ENCODE measurements at regions not wholly inside any gene's neighbourhood (a gene's known extent, or its start where the extent isn't known, plus 50 kb on each side); places are given as distances from the start of the nearest gene placed in this dataset.

DNA sequence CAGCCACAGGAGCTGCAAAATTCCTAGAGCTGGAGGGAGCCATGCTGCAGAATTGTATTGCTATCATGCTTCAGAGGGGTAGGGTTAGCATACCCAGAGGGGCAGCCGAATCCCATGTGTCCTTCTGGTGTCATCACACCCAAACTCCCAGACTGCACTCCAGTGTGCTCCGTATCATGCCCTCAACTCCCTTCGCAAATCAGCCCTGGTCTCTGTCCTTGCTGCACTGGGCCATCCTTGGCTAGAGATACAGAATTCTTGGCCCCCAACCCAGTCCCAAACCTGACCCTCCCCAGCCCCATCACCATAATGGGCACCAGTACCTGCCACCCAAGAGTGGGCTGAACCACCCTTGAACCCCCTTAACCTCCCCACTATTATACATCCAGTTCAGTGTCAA is 138.3 kb downstream of the ANKRD60 start:
- Histone ChIP-seq H3K27me3 (ENCODE audit: control insufficient read depth, insufficient read depth, low read length) (no peaks in the 10 kb centered on the region; the same call in 1 of the 2 replicates), H3K4me1 (ENCODE audit: control insufficient read depth, insufficient read depth, low read length) (no peaks in the 10 kb centered on the region), H4K20me1 (ENCODE audit: insufficient read depth, low read length) (no peaks in the 10 kb centered on the region), H3K23ac (ENCODE audit: low read depth, low read length) (no peak overlapping the region), H4K91ac (ENCODE audit: insufficient read depth, low read depth, low read length) (no peak overlapping the region), H3K9me1 (ENCODE audit: insufficient read depth, low read length) (no peaks in the 10 kb centered on the region), H3K9me3 (ENCODE audit: control insufficient read depth, insufficient read depth, low read length) (no peaks in the 10 kb centered on the region), H3K9ac (ENCODE audit: low read depth, low read length) (no peak overlapping the region), H2BK20ac (ENCODE audit: low read depth, low read length) (no peak overlapping the region), H3K4me2 (ENCODE audit: low read depth, low read length) (no peak overlapping the region), H3K14ac (replicated peaks; ENCODE audit: low read depth, low read length) (no peak overlapping the region), H4K8ac (ENCODE audit: low read depth in 2 of 2, low read length in 2 of 2) (no peak overlapping the region), H2BK120ac (ENCODE audit: low read depth, low read length) (no peak overlapping the region), H3K27ac (ENCODE audit: insufficient read depth, low read length) (no peak overlapping the region), H3K79me1 (ENCODE audit: low read depth in 1 of 2, low read length in 2 of 2) (no peaks in the 10 kb centered on the region), H3K4ac (ENCODE audit: low read depth, low read length) (no peak overlapping the region), H4K5ac (ENCODE audit: low read depth, low read length) (no peak overlapping the region), H3K4me3 (ENCODE audit: insufficient read depth, low read depth, low read length) (no peak overlapping the region), H3K36me3 (ENCODE audit: control insufficient read depth, insufficient read depth, low read length) (no peaks in the 10 kb centered on the region), H3K56ac (ENCODE audit: extremely low read depth, insufficient read depth, low read length) (no peak overlapping the region), H2AFZ (replicated peaks; ENCODE audit: low read length, poor library complexity) (no peak overlapping the region), H2BK5ac (ENCODE audit: low read depth, low read length, poor library complexity, severe bottlenecking) (no peak overlapping the region), H2BK15ac (ENCODE audit: low read depth, low read length) (no peak overlapping the region), H2AK5ac (ENCODE audit: low read depth, low read length) (no peak overlapping the region), H2AK9ac (replicated peaks; ENCODE audit: low read depth, low read length, poor library complexity) (no peak overlapping the region), H3K18ac (ENCODE audit: low read depth, low read length) (no peak overlapping the region)
- TF ChIP-seq FOS (IDR thresholded peaks at IDR 0.05; ENCODE audit: low read depth, low read length) (no peak), RAD21 (IDR thresholded peaks at IDR 0.05; ENCODE audit: low read length) (no peak), CTCF (conservative IDR thresholded peaks at IDR 0.05; ENCODE audit: low read depth, low read length) (no peak), MAFK (IDR thresholded peaks at IDR 0.05; ENCODE audit: low read depth, low read length) (no peak), NFE2L2 (IDR thresholded peaks at IDR 0.05; ENCODE audit: low read depth, low read length) (no peak), ELK1 (IDR thresholded peaks at IDR 0.05; ENCODE audit: borderline replicate concordance, low read depth, low read length) (no peak), MXI1 (IDR thresholded peaks at IDR 0.05; ENCODE audit: borderline replicate concordance, low read depth, low read length) (no peak), POLR2A (IDR thresholded peaks at IDR 0.05; ENCODE audit: low read depth, low read length) (no peak), MAZ (IDR thresholded peaks at IDR 0.05; ENCODE audit: borderline replicate concordance, low read depth, low read length) (no peak), RFX5 (IDR thresholded peaks at IDR 0.05; ENCODE audit: low read depth, low read length) (no peak), RCOR1 (IDR thresholded peaks at IDR 0.05; ENCODE audit: insufficient replicate concordance, low read length) (no peak), SMC3 (IDR thresholded peaks at IDR 0.05; ENCODE audit: low read depth, low read length) (no peak), BHLHE40 (IDR thresholded peaks at IDR 0.05; ENCODE audit: low read depth, low read length) (no peak)
- TF ChIP-seq, protein P1, sequence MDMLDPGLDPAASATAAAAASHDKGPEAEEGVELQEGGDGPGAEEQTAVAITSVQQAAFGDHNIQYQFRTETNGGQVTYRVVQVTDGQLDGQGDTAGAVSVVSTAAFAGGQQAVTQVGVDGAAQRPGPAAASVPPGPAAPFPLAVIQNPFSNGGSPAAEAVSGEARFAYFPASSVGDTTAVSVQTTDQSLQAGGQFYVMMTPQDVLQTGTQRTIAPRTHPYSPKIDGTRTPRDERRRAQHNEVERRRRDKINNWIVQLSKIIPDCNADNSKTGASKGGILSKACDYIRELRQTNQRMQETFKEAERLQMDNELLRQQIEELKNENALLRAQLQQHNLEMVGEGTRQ (IDR thresholded peaks at IDR 0.05; ENCODE audit: low read depth, low read length) = no peak
- ATAC-seq (ENCODE audit: low read depth) (no peak), DNase-seq (no peak)
- in situ Hi-C loops (cut with MboI; ENCODE audit: low sequenced_read_pairs) = no loop called here
- ChIA-PET POLR2A (ENCODE audit: unreplicated experiment) (no interaction called here), CTCF (no interaction called here)
- WGBS, 2 experiments (ENCODE audit: extremely low coverage in 2 of 2, insufficient read length in 1 of 2) = 73% methylated on average over 3 of the region's 3 CpGs; no CpG with 5 or more reads in 1 of the 2 experiments
- BruUV-seq (replicated peaks) = no TSS peak
- intact Hi-C loops (cut with micrococcal nuclease) = no loop called here
- dilution Hi-C loops (cut with HindIII; ENCODE audit: low sequenced_read_pairs, unreplicated experiment) = no loop called here

All from IMR-90 (cell line).